HCT116 (cell line): ENCODE measurements at regions not wholly inside any gene's neighbourhood (a gene's known extent, or its start where the extent isn't known, plus 50 kb on each side); places are given as distances from the start of the nearest gene placed in this dataset.

Source experiments
- EZH2 ChIP-seq: fragments of 200-600 bp; sonication (generic); IDR thresholded peaks from 2 replicates; pipeline ENCODE4 v1.6.1; 2017; ENCODE audit warnings: antibody characterized with exemption, mixed run types
- POLR2AphosphoS5 ChIP-seq: IDR thresholded peaks from 2 replicates; pipeline ENCODE4 v1.6.1; 2011; ENCODE audit warnings: mild to moderate bottlenecking, low read depth, low read length, moderate library complexity
- TF ChIP-seq, protein P1 (sequence below), 3 experiments: fragments of 200-600 bp in 1 of 3; sonication (generic) in 1 of 3; IDR thresholded peaks in 2 of 3; conservative IDR thresholded peaks in 1 of 3; 2 replicates each; pipeline ENCODE4 v1.5.1; 2012 to 2017; ENCODE audit warnings: low read depth in 2 of 3, low read length in 2 of 3, antibody characterized with exemption in 1 of 3, borderline replicate concordance in 1 of 3, control low read depth in 1 of 3, mild to moderate bottlenecking in 1 of 3, mixed read lengths in 1 of 3, mixed run types in 1 of 3, moderate library complexity in 1 of 3; ENCODE audit not compliant: insufficient read depth in 1 of 3
- TF ChIP-seq, protein P2 (sequence below): IDR thresholded peaks from 2 replicates; pipeline ENCODE4 v1.6.1; 2012
- TF ChIP-seq, protein P3 (sequence below): IDR thresholded peaks from 2 replicates; pipeline ENCODE4 v1.6.1; 2012; ENCODE audit warnings: low read depth

DNA sequence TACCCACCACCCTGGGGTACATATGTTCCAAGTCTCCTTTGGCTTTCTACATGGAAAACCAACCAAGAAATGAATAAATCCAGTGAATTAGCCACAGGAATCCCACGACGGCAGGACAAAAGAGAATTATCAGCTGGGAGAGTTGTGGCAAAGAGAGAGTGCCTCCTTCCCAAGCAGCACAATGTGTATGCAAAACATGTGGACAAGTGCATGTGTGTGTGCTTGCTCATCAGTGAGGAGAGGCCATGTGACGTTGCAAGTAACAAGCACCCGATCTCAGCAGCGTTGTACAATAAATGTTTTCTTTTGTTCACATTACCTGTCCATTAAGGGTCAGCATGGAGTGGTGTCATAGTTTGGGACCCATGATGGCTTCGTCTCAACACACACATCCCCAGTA is 50.0 kb upstream of the EMX2 start:
- TF ChIP-seq, protein P1, sequence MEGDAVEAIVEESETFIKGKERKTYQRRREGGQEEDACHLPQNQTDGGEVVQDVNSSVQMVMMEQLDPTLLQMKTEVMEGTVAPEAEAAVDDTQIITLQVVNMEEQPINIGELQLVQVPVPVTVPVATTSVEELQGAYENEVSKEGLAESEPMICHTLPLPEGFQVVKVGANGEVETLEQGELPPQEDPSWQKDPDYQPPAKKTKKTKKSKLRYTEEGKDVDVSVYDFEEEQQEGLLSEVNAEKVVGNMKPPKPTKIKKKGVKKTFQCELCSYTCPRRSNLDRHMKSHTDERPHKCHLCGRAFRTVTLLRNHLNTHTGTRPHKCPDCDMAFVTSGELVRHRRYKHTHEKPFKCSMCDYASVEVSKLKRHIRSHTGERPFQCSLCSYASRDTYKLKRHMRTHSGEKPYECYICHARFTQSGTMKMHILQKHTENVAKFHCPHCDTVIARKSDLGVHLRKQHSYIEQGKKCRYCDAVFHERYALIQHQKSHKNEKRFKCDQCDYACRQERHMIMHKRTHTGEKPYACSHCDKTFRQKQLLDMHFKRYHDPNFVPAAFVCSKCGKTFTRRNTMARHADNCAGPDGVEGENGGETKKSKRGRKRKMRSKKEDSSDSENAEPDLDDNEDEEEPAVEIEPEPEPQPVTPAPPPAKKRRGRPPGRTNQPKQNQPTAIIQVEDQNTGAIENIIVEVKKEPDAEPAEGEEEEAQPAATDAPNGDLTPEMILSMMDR (IDR thresholded peaks at IDR 0.05 in 2 of 3, conservative IDR thresholded peaks at IDR 0.05 in 1 of 3; ENCODE audit: borderline replicate concordance in 1 of 3, insufficient read depth in 1 of 3, low read depth in 2 of 3, low read length in 2 of 3), result no peak
- TF ChIP-seq, protein P2, sequence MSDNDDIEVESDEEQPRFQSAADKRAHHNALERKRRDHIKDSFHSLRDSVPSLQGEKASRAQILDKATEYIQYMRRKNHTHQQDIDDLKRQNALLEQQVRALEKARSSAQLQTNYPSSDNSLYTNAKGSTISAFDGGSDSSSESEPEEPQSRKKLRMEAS, result no peak
- no peak for TF ChIP-seq EZH2
- TF ChIP-seq POLR2AphosphoS5, result no peak
- TF ChIP-seq, protein P3, sequence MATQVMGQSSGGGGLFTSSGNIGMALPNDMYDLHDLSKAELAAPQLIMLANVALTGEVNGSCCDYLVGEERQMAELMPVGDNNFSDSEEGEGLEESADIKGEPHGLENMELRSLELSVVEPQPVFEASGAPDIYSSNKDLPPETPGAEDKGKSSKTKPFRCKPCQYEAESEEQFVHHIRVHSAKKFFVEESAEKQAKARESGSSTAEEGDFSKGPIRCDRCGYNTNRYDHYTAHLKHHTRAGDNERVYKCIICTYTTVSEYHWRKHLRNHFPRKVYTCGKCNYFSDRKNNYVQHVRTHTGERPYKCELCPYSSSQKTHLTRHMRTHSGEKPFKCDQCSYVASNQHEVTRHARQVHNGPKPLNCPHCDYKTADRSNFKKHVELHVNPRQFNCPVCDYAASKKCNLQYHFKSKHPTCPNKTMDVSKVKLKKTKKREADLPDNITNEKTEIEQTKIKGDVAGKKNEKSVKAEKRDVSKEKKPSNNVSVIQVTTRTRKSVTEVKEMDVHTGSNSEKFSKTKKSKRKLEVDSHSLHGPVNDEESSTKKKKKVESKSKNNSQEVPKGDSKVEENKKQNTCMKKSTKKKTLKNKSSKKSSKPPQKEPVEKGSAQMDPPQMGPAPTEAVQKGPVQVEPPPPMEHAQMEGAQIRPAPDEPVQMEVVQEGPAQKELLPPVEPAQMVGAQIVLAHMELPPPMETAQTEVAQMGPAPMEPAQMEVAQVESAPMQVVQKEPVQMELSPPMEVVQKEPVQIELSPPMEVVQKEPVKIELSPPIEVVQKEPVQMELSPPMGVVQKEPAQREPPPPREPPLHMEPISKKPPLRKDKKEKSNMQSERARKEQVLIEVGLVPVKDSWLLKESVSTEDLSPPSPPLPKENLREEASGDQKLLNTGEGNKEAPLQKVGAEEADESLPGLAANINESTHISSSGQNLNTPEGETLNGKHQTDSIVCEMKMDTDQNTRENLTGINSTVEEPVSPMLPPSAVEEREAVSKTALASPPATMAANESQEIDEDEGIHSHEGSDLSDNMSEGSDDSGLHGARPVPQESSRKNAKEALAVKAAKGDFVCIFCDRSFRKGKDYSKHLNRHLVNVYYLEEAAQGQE, result no peak
